ENCODE measurements at regions not wholly inside any gene's neighbourhood (a gene's known extent, or its start where the extent isn't known, plus 50 kb on each side); places are given as distances from the start of the nearest gene placed in this dataset.
"Not testable (repeated sequence)": the region's sequence is repeated elsewhere in the genome, so short reads cannot be mapped to it uniquely, and the experiment has no call there.

GRCh38 chr2:87592974-87593373, 154.9 kb upstream of the PLGLB2 start:
- TF ChIP-seq ZNF574 (CRISPR knock-in tag; IDR thresholded peaks at IDR 0.05); KDM1A (CRISPR knock-in tag; IDR thresholded peaks at IDR 0.05); EZH2 (conservative IDR thresholded peaks at IDR 0.05; ENCODE audit: low read depth, low read length); CTCF (CRISPR knock-in tag; IDR thresholded peaks at IDR 0.05); SRF (IDR thresholded peaks at IDR 0.05; ENCODE audit: low read depth, low read length); POLR2A (IDR thresholded peaks at IDR 0.05; ENCODE audit: insufficient read depth in 1 of 2, low read depth in 2 of 2, low read length in 2 of 2); GATAD2A (CRISPR knock-in tag; IDR thresholded peaks at IDR 0.05); MYC (CRISPR knock-in tag; IDR thresholded peaks at IDR 0.05; ENCODE audit: borderline replicate concordance): not testable (repeated sequence)
- TF ChIP-seq, protein P1, sequence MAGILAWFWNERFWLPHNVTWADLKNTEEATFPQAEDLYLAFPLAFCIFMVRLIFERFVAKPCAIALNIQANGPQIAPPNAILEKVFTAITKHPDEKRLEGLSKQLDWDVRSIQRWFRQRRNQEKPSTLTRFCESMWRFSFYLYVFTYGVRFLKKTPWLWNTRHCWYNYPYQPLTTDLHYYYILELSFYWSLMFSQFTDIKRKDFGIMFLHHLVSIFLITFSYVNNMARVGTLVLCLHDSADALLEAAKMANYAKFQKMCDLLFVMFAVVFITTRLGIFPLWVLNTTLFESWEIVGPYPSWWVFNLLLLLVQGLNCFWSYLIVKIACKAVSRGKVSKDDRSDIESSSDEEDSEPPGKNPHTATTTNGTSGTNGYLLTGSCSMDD (CRISPR knock-in tag; IDR thresholded peaks at IDR 0.05): not testable (repeated sequence)
